ENCODE measurements at regions not wholly inside any gene's neighbourhood (a gene's known extent, or its start where the extent isn't known, plus 50 kb on each side); places are given as distances from the start of the nearest gene placed in this dataset.

- no peak for TF ChIP-seq CTCF (IDR thresholded peaks at IDR 0.05)
- TF ChIP-seq ZFX (IDR thresholded peaks at IDR 0.05; ENCODE audit: borderline replicate concordance): no peak
Measured at GRCh38 chr2:65835975-65836549, 403.7 kb upstream of the SPRED2 start.
